COLO668 (cell line): ENCODE measurements at regions not wholly inside any gene's neighbourhood (a gene's known extent, or its start where the extent isn't known, plus 50 kb on each side); places are given as distances from the start of the nearest gene placed in this dataset.
"Not testable (repeated sequence)": the region's sequence is repeated elsewhere in the genome, so short reads cannot be mapped to it uniquely, and the experiment has no call there.

ENCODE experiments used
- DNase-seq: peaks from one replicate; lab custom pipeline; 2025; ENCODE audit not compliant: unreplicated experiment; lab: John Stamatoyannopoulos, UW

- no peak for DNase-seq
Observed at GRCh38 chr2:160550048-160550447, 56.4 kb upstream of the RBMS1 start.

- DNase-seq, result no peak
Observed at GRCh38 chr2:160551259-160551658, 57.7 kb upstream of the RBMS1 start.

GRCh38 chr2:160555420-160556071 is 61.9 kb upstream of the RBMS1 start:
- no peak for DNase-seq

- no peak for DNase-seq
Observed at GRCh38 chr2:160557903-160558302, 64.3 kb upstream of the RBMS1 start.

GRCh38 chr2:160558531-160558930 is 64.9 kb upstream of the RBMS1 start:
- DNase-seq, result no peak

- DNase-seq, result no peak
Observed at GRCh38 chr2:160561551-160562295, 68.1 kb upstream of the RBMS1 start.

- no peak for DNase-seq
Observed at GRCh38 chr2:160562730-160563129, 69.1 kb upstream of the RBMS1 start.

- no peak for DNase-seq
Observed at GRCh38 chr2:160564591-160564990, 71.0 kb upstream of the RBMS1 start.

- no peak for DNase-seq
Observed at GRCh38 chr2:160565099-160565845, 71.7 kb upstream of the RBMS1 start.

- DNase-seq, result no peak
Observed at GRCh38 chr2:160566717-160567116, 73.1 kb upstream of the RBMS1 start.

GRCh38 chr2:160568856-160569255 is 75.2 kb upstream of the RBMS1 start:
- DNase-seq, result no peak

- no peak for DNase-seq
Observed at GRCh38 chr2:160570376-160570775, 76.8 kb upstream of the RBMS1 start.

GRCh38 chr2:160574468-160575140 is 81.0 kb upstream of the RBMS1 start:
- DNase-seq, result no peak

- no peak for DNase-seq
Observed at GRCh38 chr2:160575368-160575767, 81.8 kb upstream of the RBMS1 start.

- DNase-seq, result no peak
Observed at GRCh38 chr2:160576054-160576499, 82.5 kb upstream of the RBMS1 start.

GRCh38 chr2:160577081-160577480 is 83.5 kb upstream of the RBMS1 start:
- DNase-seq, result not testable (repeated sequence)

GRCh38 chr2:160581035-160581434 is 87.4 kb upstream of the RBMS1 start:
- DNase-seq, result no peak

- no peak for DNase-seq
Observed at GRCh38 chr2:160581448-160581847, 87.8 kb upstream of the RBMS1 start.

- no peak for DNase-seq
Observed at GRCh38 chr2:160582081-160582480, 88.5 kb upstream of the RBMS1 start.

GRCh38 chr2:160582490-160583145 is 89.0 kb upstream of the RBMS1 start:
- DNase-seq, result no peak

GRCh38 chr2:160583146-160583535 is 89.5 kb upstream of the RBMS1 start:
- DNase-seq, result no peak
